Common myeloid progenitor, CD34-positive (primary cell): ENCODE measurements at regions not wholly inside any gene's neighbourhood (a gene's known extent, or its start where the extent isn't known, plus 50 kb on each side); places are given as distances from the start of the nearest gene placed in this dataset.

Experiments used
- CTCF ChIA-PET: fragments of 350-600 bp; sonication (Branson Sonifier 250); formaldehyde crosslinking; loops from one replicate; lab custom pipeline; 2021; ENCODE audit warnings: antibody characterized with exemption; lab: Charles Lee
- POLR2A ChIA-PET: fragments of 350-600 bp; sonication (Branson Sonifier 250); formaldehyde crosslinking; loops from one replicate; lab custom pipeline; 2021; ENCODE audit warnings: antibody characterized with exemption; lab: Charles Lee
- DNase-seq, 3 donors: peaks; one replicate each; pipeline versions ENCODE4 v3.0.0 to v3.0.0-alpha.2; 2013
- H3K27ac ChIP-seq, 2 experiments: 1 replicate in 1 of 2; 2 replicates in 1 of 2; pipeline ENCODE4 v1.7.0; 2013; ENCODE audit warnings: inconsistent platforms in 2 of 2, low read length in 2 of 2, mild to moderate bottlenecking in 2 of 2, low read depth in 1 of 2, moderate library complexity in 1 of 2; ENCODE audit not compliant: severe bottlenecking in 2 of 2, insufficient read depth in 1 of 2, poor library complexity in 1 of 2
- H3K27me3 ChIP-seq, 5 experiments: replicated peaks in 2 of 5; 1 replicate in 3 of 5; 2 replicates in 2 of 5; pipeline versions ENCODE4 v1.6.1 to v1.7.0; 2013; ENCODE audit warnings: low read length in 4 of 5, mild to moderate bottlenecking in 2 of 5, moderate library complexity in 2 of 5, inconsistent platforms in 1 of 5; ENCODE audit not compliant: insufficient read depth in 5 of 5, control insufficient read depth in 4 of 5
- H3K36me3 ChIP-seq, 4 experiments: 1 replicate in 2 of 4; 2 replicates in 2 of 4; pipeline versions ENCODE4 v1.6.1 to v1.7.0; 2013; ENCODE audit warnings: low read length in 3 of 4, control low read depth in 1 of 4, mild to moderate bottlenecking in 1 of 4; ENCODE audit not compliant: control insufficient read depth in 4 of 4, insufficient read depth in 4 of 4
- H3K4me1 ChIP-seq, 4 experiments: 1 replicate in 3 of 4; 2 replicates in 1 of 4; pipeline versions ENCODE4 v1.6.1 to v1.7.1; 2013; ENCODE audit warnings: low read length in 3 of 4, mild to moderate bottlenecking in 3 of 4, control low read depth in 1 of 4, inconsistent platforms in 1 of 4, moderate library complexity in 1 of 4; ENCODE audit not compliant: control insufficient read depth in 4 of 4, insufficient read depth in 4 of 4; ENCODE audit errors: control extremely low read depth in 1 of 4
- H3K4me3 ChIP-seq, 7 experiments: 1 replicate in 4 of 7; 2 replicates in 3 of 7; pipeline versions ENCODE4 v1.5.1 to v1.7.0; 2013; ENCODE audit warnings: mild to moderate bottlenecking in 7 of 7, low read length in 6 of 7, moderate library complexity in 6 of 7, inconsistent platforms in 2 of 7, low read depth in 2 of 7, control low read depth in 1 of 7; ENCODE audit not compliant: insufficient read depth in 4 of 7, control insufficient read depth in 1 of 7; ENCODE audit errors: extremely low read depth in 1 of 7
- H3K9me3 ChIP-seq, 5 experiments: 1 replicate in 4 of 5; 2 replicates in 1 of 5; pipeline versions ENCODE4 v1.6.1 to v1.7.1; 2013; ENCODE audit warnings: low read length in 4 of 5, mild to moderate bottlenecking in 2 of 5, inconsistent platforms in 1 of 5, low read depth in 1 of 5, moderate library complexity in 1 of 5; ENCODE audit not compliant: control insufficient read depth in 4 of 5, insufficient read depth in 2 of 5; ENCODE audit errors: control extremely low read depth in 1 of 5
- WGBS: methylation state at CpG from one replicate; pipeline ENCODE4 v1.1.5; 2013; ENCODE audit not compliant: insufficient coverage; 5-methylcytosine and 5-hydroxymethylcytosine counted together

- DNase-seq = peak in 2 of 3 donors; percentile 52 to 59
- CTCF ChIA-PET = interaction anchor here (0.9 to 1.9 kb wide), 7 partner anchors 8 to 126 kb away, joined by 3 to 10 read pairs (median 4); no protein-coding TSS in a partner anchor
- no peak overlapping the region for H3K27ac ChIP-seq
- H3K36me3 ChIP-seq = no peaks in the 10 kb centered on the region
- H3K27me3 ChIP-seq = no peaks in the 10 kb centered on the region
- POLR2A ChIA-PET = interaction anchor here (0.5 kb wide), 1 partner anchor 256 kb away, joined by 3 read pairs; no protein-coding TSS in a partner anchor
- H3K9me3 ChIP-seq = no peaks in the 10 kb centered on the region
- no peak overlapping the region for H3K4me3 ChIP-seq
- WGBS = no CpG with 5 or more reads among the region's 1 CpG
- H3K4me1 ChIP-seq = peaks cover 0 to 21% (median 1%) of the 10 kb centered on the region in 4 experiments
Observed at GRCh38 chr6:56761651-56762050, 119.0 kb upstream of the DST start.

DNA sequence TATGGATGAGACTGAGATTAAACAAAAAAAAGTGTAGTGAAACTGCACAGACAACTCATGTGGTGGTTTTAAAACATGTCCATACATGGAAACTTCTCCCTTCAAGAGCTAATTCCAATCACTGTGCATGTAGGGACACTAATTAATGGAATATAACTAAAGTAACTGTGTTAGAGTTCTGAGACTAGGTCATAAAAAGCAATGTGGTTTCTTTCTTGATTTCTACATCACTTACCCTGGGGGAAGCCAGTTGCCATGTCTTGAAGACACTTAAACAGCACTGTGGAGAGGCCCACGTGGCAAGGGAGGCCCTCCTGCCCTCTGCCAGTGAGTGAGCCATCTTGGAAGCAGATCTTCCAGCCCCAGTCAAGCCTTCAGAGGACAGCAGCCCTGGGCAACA is 118.2 kb upstream of the DST start:
- H3K27ac ChIP-seq = no peak overlapping the region

GRCh38 chr6:56759521-56759920 is 116.8 kb upstream of the DST start:
- Histone ChIP-seq H3K36me3 (no peaks in the 10 kb centered on the region), H3K27me3 (no peaks in the 10 kb centered on the region), H3K4me1 (peaks cover 0 to 27% (median 1%) of the 10 kb centered on the region in 4 experiments), H3K9me3 (no peaks in the 10 kb centered on the region), H3K4me3 (no peak overlapping the region), H3K27ac (no peak overlapping the region)
- CTCF ChIA-PET = interaction anchor here (0.8 to 6.5 kb wide), 8 partner anchors 16 to 123 kb away, joined by 3 to 95 read pairs (median 4); no protein-coding TSS in a partner anchor
- 92% methylated on average over 2 of the region's 2 CpGs for WGBS
- POLR2A ChIA-PET = no interaction called here
- no peak for DNase-seq

More for the DNA sequence above, 118.2 kb upstream of the DST start:
- DNase-seq = no peak
- no peaks in the 10 kb centered on the region for H3K36me3 ChIP-seq
- WGBS = 55% methylated on average over 1 of the region's 1 CpG
- H3K27me3 ChIP-seq = no peaks in the 10 kb centered on the region
- no peak overlapping the region for H3K4me3 ChIP-seq
- H3K9me3 ChIP-seq = no peaks in the 10 kb centered on the region
- POLR2A ChIA-PET = no interaction called here
- CTCF ChIA-PET = interaction anchor here (0.9 to 6.5 kb wide), 8 partner anchors 9 to 126 kb away, joined by 3 to 95 read pairs (median 4); no protein-coding TSS in a partner anchor
- peaks cover 0 to 27% (median 1%) of the 10 kb centered on the region in 4 experiments for H3K4me1 ChIP-seq

- ChIA-PET POLR2A (no interaction called here), CTCF (interaction anchor here (0.9 to 6.5 kb wide), 20 partner anchors 13 to 127 kb away, joined by 3 to 95 read pairs (median 6); no protein-coding TSS in a partner anchor)
- Histone ChIP-seq H3K9me3 (no peaks in the 10 kb centered on the region), H3K36me3 (no peaks in the 10 kb centered on the region), H3K27me3 (no peaks in the 10 kb centered on the region), H3K4me3 (no peak overlapping the region), H3K27ac (no peak overlapping the region), H3K4me1 (peaks cover 0 to 21% (median 1%) of the 10 kb centered on the region in 4 experiments)
- DNase-seq = no peak
- 90% methylated on average over 2 of the region's 2 CpGs for WGBS
Observed at GRCh38 chr6:56758553-56758952, 115.9 kb upstream of the DST start.

GRCh38 chr6:56758120-56758519 is 115.4 kb upstream of the DST start:
- H3K36me3 ChIP-seq = no peaks in the 10 kb centered on the region
- no peaks in the 10 kb centered on the region for H3K27me3 ChIP-seq
- H3K27ac ChIP-seq = no peak overlapping the region
- CTCF ChIA-PET = interaction anchor here (0.8 to 6.5 kb wide), 25 partner anchors 10 to 131 kb away, joined by 3 to 95 read pairs (median 4); partner anchors contain the start of gene DST
- DNase-seq = peak in 2 of 3 donors; percentile 38 to 40
- H3K4me1 ChIP-seq = peaks cover 0 to 21% (median 1%) of the 10 kb centered on the region in 4 experiments
- no peak overlapping the region for H3K4me3 ChIP-seq
- POLR2A ChIA-PET = no interaction called here
- no peaks in the 10 kb centered on the region for H3K9me3 ChIP-seq

- Histone ChIP-seq H3K27me3 (no peaks in the 10 kb centered on the region), H3K27ac (no peak overlapping the region), H3K4me3 (no peak overlapping the region), H3K9me3 (no peaks in the 10 kb centered on the region), H3K4me1 (peaks cover 0 to 21% (median 1%) of the 10 kb centered on the region in 4 experiments), H3K36me3 (no peaks in the 10 kb centered on the region)
- POLR2A ChIA-PET = no interaction called here
- peak; percentile 71 to 83 (median 81) for DNase-seq
- 0% methylated on average over 1 of the region's 1 CpG for WGBS
- CTCF ChIA-PET = interaction anchor here (0.8 to 6.5 kb wide), 23 partner anchors 10 to 131 kb away, joined by 3 to 95 read pairs (median 4); partner anchors contain the start of gene DST
Observed at GRCh38 chr6:56757588-56757984, 114.9 kb upstream of the DST start.

DNA sequence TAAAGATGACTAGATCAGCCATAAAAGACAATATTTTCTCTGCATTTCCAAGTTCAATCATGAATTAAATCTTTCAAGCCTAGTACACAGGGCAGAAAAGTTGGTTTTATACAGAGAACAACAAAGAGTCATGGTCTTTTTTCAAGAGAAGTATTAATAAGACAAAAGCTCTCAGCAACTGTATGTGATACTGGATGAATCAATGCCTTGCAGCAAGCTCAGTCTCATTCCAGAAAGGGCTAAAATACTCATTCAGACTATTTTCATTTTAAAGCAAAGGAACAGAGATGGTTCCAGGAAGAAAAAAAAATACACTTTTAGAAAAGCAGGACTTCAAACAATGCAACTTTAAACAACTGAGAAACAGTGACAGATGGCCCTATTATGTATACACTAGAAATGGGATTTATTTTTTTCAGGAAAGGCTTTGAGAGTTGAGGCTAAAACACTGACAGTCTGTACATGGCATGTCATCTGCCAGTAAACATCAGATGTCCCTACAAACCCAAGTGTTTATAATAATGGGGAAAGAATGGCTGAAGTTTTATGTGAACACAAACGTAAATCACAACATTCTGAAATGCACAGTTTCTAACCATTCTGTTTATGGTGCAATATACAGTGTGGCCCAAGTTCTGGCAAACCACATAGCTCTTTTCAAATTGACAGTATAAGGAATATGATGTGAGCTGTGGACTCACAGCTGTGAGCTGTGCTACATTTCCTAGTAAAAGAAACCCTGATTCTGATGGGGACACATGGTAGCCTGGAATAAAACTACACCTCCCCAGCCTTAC is 114.3 kb upstream of the DST start:
- DNase-seq = no peak
- WGBS = no CpG with 5 or more reads among the region's 1 CpG
- no peaks in the 10 kb centered on the region for H3K36me3 ChIP-seq
- peaks cover 0 to 21% (median under 1%) of the 10 kb centered on the region in 4 experiments for H3K4me1 ChIP-seq
- ChIA-PET POLR2A (no interaction called here), CTCF (interaction anchor here (0.7 to 6.5 kb wide), 21 partner anchors 10 to 126 kb away, joined by 3 to 95 read pairs (median 5); partner anchors contain the start of gene DST)
- H3K27ac ChIP-seq = no peak overlapping the region
- H3K4me3 ChIP-seq = no peak overlapping the region
- no peaks in the 10 kb centered on the region for H3K27me3 ChIP-seq
- H3K9me3 ChIP-seq = no peaks in the 10 kb centered on the region
